OCI-LY1 (cell line): ENCODE measurements at regions not wholly inside any gene's neighbourhood (a gene's known extent, or its start where the extent isn't known, plus 50 kb on each side); places are given as distances from the start of the nearest gene placed in this dataset.

Experiments used
- H2AFZ ChIP-seq: fragments of 200-600 bp; sonication (generic), shearing (Covaris generic); 2 replicates; pipeline ENCODE4 v1.6.0; 2014; ENCODE audit warnings: antibody characterized with exemption, mild to moderate bottlenecking, low read length
- H3F3A ChIP-seq: fragments of 200-600 bp; sonication (generic), shearing (Covaris generic); 2 replicates; pipeline ENCODE4 v1.6.0; 2014; ENCODE audit warnings: mild to moderate bottlenecking, antibody characterized with exemption, low read length, moderate library complexity; ENCODE audit not compliant: insufficient read depth
- H3K27ac ChIP-seq: fragments of 200-600 bp; sonication (generic); 2 replicates; pipeline ENCODE4 v1.5.1; 2014; ENCODE audit warnings: low read length, mixed run types, mild to moderate bottlenecking, low read depth; ENCODE audit not compliant: poor library complexity, severe bottlenecking
- H3K27me3 ChIP-seq: fragments of 200-600 bp; sonication (generic); 2 replicates; pipeline ENCODE4 v1.6.0; 2014; ENCODE audit warnings: antibody characterized with exemption, mild to moderate bottlenecking, low read length, moderate library complexity; ENCODE audit not compliant: insufficient read depth
- H3K36me3 ChIP-seq: fragments of 200-600 bp; sonication (generic); 2 replicates; pipeline ENCODE4 v1.6.1; 2014; ENCODE audit warnings: mild to moderate bottlenecking, antibody characterized with exemption, low read length, moderate library complexity, mixed read lengths; ENCODE audit not compliant: insufficient read depth
- H3K4me1 ChIP-seq: fragments of 200-600 bp; sonication (generic); 2 replicates; pipeline ENCODE4 v1.5.1; 2014; ENCODE audit warnings: mild to moderate bottlenecking, low read length, moderate library complexity; ENCODE audit not compliant: insufficient read depth, severe bottlenecking
- H3K4me2 ChIP-seq: fragments of 200-600 bp; sonication (generic), shearing (Covaris generic); 2 replicates; pipeline ENCODE4 v1.6.1; 2014; ENCODE audit warnings: low read length
- H3K4me3 ChIP-seq: fragments of 200-600 bp; sonication (generic); 2 replicates; pipeline ENCODE4 v1.5.1; 2014; ENCODE audit warnings: low read length, low read depth, mild to moderate bottlenecking, mixed read lengths; ENCODE audit not compliant: poor library complexity, severe bottlenecking
- H3K79me2 ChIP-seq: fragments of 200-600 bp; shearing (Covaris generic); 2 replicates; pipeline ENCODE4 v1.6.1; 2016; ENCODE audit warnings: mixed run types, low read length, mixed read lengths; ENCODE audit not compliant: insufficient read depth
- H3K9ac ChIP-seq: fragments of 200-600 bp; sonication (generic), shearing (Covaris generic); 2 replicates; pipeline ENCODE4 v1.6.1; 2014; ENCODE audit warnings: mild to moderate bottlenecking, low read length, mixed read lengths
- H3K9me2 ChIP-seq: fragments of 200-600 bp; sonication (generic), shearing (Covaris generic); 2 replicates; pipeline ENCODE4 v1.6.1; 2014; ENCODE audit warnings: low read depth, mild to moderate bottlenecking, low read length, mixed read lengths
- H3K9me3 ChIP-seq: fragments of 200-600 bp; shearing (Covaris generic); 2 replicates; pipeline ENCODE4 v1.6.1; 2014; ENCODE audit warnings: low read length, mixed read lengths
- H4K20me1 ChIP-seq: fragments of 200-600 bp; sonication (generic), shearing (Covaris generic); 2 replicates; pipeline ENCODE4 v1.6.0; 2016; ENCODE audit warnings: mild to moderate bottlenecking, low read length; ENCODE audit not compliant: insufficient read depth
- EZH2 ChIP-seq: fragments of 200-600 bp; sonication (generic), shearing (Covaris generic); IDR thresholded peaks from 2 replicates; pipeline ENCODE4 v1.8.0; 2017; ENCODE audit warnings: borderline replicate concordance, mixed run types, mild to moderate bottlenecking, antibody characterized with exemption, low read length, moderate library complexity, mixed read lengths
- TF ChIP-seq, protein P1 (sequence below): fragments of 200-600 bp; sonication (generic), shearing (Covaris generic); IDR thresholded peaks from 2 replicates; pipeline ENCODE4 v1.5.1; 2017; ENCODE audit warnings: mild to moderate bottlenecking, antibody characterized with exemption, low read length, moderate library complexity, mixed read lengths

DNA sequence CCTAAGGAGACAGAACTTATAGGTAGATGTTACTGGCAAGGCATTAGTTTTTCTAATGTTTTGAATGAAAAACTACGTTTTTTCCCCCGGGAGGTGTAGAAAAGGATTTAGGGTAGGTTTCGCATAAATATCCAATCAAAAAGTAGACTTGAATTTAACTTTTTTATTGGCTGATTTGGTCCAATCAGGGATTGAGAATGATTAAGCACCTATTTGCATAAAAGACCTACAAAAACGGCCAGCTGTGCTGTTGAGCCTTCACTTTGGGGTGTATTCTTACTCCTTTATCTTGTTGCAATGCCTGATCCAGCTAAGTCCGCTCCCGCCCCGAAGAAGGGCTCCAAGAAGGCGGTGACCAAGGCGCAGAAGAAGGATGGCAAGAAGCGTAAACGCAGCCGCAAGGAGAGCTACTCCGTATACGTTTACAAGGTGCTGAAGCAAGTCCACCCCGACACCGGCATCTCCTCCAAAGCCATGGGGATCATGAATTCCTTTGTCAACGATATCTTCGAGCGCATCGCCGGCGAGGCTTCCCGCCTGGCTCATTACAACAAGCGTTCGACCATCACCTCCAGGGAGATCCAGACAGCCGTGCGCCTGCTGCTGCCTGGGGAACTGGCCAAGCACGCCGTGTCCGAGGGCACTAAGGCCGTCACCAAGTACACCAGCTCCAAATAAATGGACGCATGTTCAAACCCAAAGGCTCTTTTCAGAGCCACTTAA is 113.5 kb upstream of the BTN3A2 start:
- H2AFZ ChIP-seq: peak overlapping the region; percentile 75; the same call in 1 of the 2 replicates
- no peaks in the 10 kb centered on the region for H3K79me2 ChIP-seq
- H3K4me1 ChIP-seq: peaks cover 43% of the 10 kb centered on the region
- no peaks in the 10 kb centered on the region for H3F3A ChIP-seq
- H3K36me3 ChIP-seq: no peaks in the 10 kb centered on the region; the same call in 1 of the 2 replicates
- TF ChIP-seq EZH2: no peak
- TF ChIP-seq, protein P1, sequence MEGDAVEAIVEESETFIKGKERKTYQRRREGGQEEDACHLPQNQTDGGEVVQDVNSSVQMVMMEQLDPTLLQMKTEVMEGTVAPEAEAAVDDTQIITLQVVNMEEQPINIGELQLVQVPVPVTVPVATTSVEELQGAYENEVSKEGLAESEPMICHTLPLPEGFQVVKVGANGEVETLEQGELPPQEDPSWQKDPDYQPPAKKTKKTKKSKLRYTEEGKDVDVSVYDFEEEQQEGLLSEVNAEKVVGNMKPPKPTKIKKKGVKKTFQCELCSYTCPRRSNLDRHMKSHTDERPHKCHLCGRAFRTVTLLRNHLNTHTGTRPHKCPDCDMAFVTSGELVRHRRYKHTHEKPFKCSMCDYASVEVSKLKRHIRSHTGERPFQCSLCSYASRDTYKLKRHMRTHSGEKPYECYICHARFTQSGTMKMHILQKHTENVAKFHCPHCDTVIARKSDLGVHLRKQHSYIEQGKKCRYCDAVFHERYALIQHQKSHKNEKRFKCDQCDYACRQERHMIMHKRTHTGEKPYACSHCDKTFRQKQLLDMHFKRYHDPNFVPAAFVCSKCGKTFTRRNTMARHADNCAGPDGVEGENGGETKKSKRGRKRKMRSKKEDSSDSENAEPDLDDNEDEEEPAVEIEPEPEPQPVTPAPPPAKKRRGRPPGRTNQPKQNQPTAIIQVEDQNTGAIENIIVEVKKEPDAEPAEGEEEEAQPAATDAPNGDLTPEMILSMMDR: no peak
- no peak overlapping the region for H3K9ac ChIP-seq
- H3K9me3 ChIP-seq: no peaks in the 10 kb centered on the region; the same call in 1 of the 2 replicates
- no peaks in the 10 kb centered on the region for H4K20me1 ChIP-seq
- no peaks in the 10 kb centered on the region for H3K27me3 ChIP-seq
- no peak overlapping the region for H3K4me2 ChIP-seq
- no peaks in the 10 kb centered on the region for H3K9me2 ChIP-seq
- H3K27ac ChIP-seq: peak overlapping the region; percentile 98
- H3K4me3 ChIP-seq: peak overlapping the region; percentile 9

DNA sequence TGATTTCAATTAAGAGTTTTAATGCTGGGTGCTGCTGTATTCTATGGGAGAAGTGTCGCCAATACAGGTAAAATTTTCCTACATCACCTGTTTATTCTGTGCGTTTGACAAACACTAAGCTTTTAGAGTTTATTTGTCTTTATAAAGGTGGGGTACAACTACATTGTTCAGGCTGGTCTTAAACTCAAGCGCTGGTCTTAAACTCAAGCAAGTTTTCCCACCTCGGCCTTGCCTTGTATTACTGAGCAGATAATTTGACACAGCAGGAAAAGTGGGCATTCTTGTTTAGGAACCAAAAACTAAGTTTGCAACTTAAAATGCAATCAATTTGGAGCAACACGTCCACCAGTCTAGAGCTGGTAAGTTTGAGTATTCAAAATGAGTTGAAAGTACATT is 112.9 kb upstream of the BTN3A2 start:
- H3K9ac ChIP-seq: no peak overlapping the region
- H3K9me2 ChIP-seq: no peaks in the 10 kb centered on the region
- H3K27ac ChIP-seq: peak overlapping the region; percentile 18
- TF ChIP-seq EZH2: no peak
- TF ChIP-seq, protein P1: no peak
- H3K4me1 ChIP-seq: peaks cover 43% of the 10 kb centered on the region
- H3K4me2 ChIP-seq: no peak overlapping the region
- H2AFZ ChIP-seq: no peak overlapping the region
- H3F3A ChIP-seq: no peaks in the 10 kb centered on the region
- H4K20me1 ChIP-seq: no peaks in the 10 kb centered on the region
- H3K4me3 ChIP-seq: no peak overlapping the region
- no peaks in the 10 kb centered on the region for H3K79me2 ChIP-seq
- no peaks in the 10 kb centered on the region; the same call in 1 of the 2 replicates for H3K36me3 ChIP-seq
- no peaks in the 10 kb centered on the region; the same call in 1 of the 2 replicates for H3K9me3 ChIP-seq
- H3K27me3 ChIP-seq: no peaks in the 10 kb centered on the region

DNA sequence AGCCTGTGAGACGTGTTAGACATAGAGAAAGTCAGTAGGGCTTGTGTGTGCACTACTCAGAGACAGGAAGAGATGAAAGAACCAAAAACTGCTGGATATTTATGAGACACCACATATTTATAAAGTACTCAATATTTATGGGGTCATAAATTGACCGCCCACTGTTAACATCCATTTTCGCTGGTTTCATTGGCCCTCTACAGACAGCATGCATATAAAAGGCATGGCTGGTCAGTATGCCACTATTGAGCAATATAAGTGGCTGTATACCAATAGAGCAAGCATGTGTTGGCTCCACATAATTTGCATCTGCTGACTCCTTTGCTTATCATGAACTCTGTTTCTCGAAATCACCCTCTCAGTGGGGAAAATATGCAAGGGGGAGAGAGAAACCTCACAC is 110.3 kb upstream of the BTN3A2 start:
- Histone ChIP-seq H3K9me3 (peaks cover 2% of the 10 kb centered on the region), H3K9me2 (no peaks in the 10 kb centered on the region), H3K79me2 (no peaks in the 10 kb centered on the region), H3K4me2 (no peak overlapping the region), H3K36me3 (no peaks in the 10 kb centered on the region; the same call in 1 of the 2 replicates), H3K4me1 (peaks cover 33% of the 10 kb centered on the region), H3K9ac (no peak overlapping the region; the same call in 1 of the 2 replicates), H3K4me3 (no peak overlapping the region), H3F3A (no peaks in the 10 kb centered on the region), H2AFZ (no peak overlapping the region), H3K27ac (no peak overlapping the region), H3K27me3 (no peaks in the 10 kb centered on the region), H4K20me1 (no peaks in the 10 kb centered on the region)
- TF ChIP-seq, protein P1: no peak
- TF ChIP-seq EZH2: no peak
